B cell (primary cell): ENCODE measurements at regions not wholly inside any gene's neighbourhood (a gene's known extent, or its start where the extent isn't known, plus 50 kb on each side); places are given as distances from the start of the nearest gene placed in this dataset.

ENCODE experiments used
- CTCF ChIP-seq: fragments of 200-600 bp; IDR thresholded peaks from one replicate; pipeline ENCODE4 v1.8.0; 2022; ENCODE audit warnings: antibody characterized with exemption, mild to moderate bottlenecking
- EZH2 ChIP-seq: IDR thresholded peaks from 2 replicates; pipeline ENCODE4 v1.6.1; 2012; ENCODE audit warnings: borderline replicate concordance, low read depth, mild to moderate bottlenecking, moderate library complexity, low read length; ENCODE audit not compliant: insufficient read depth, poor library complexity, severe bottlenecking

- TF ChIP-seq CTCF, result no peak
- no peak for TF ChIP-seq EZH2
Observed at GRCh38 chr5:63697811-63698210, 264.4 kb downstream of the HTR1A start.
